Ovary (tissue), 3 donors: ENCODE measurements at regions not wholly inside any gene's neighbourhood (a gene's known extent, or its start where the extent isn't known, plus 50 kb on each side); places are given as distances from the start of the nearest gene placed in this dataset.

Source experiments
- EP300 ChIP-seq: sonication (generic); formaldehyde crosslinking; IDR thresholded peaks from one replicate; pipeline ENCODE4 v1.6.1; 2017; ENCODE audit warnings: antibody characterized with exemption
- POLR2A ChIP-seq: fragments of 450-650 bp; IDR thresholded peaks from one replicate; pipeline ENCODE4 v1.6.1; 2017; ENCODE audit warnings: antibody characterized with exemption, mild to moderate bottlenecking, moderate library complexity
- TF ChIP-seq, protein P1 (sequence below), 3 donors: fragments of 450-650 bp in 2 of 3; fragments of 200-600 bp in 1 of 3; IDR thresholded peaks; one replicate each; pipeline versions ENCODE4 v1.5.1 to v1.8.0; 2016 to 2022; ENCODE audit warnings: antibody characterized with exemption in 3 of 3, mild to moderate bottlenecking in 1 of 3
- donor health status: DM: no; HTN: no; CAD: no.

DNA sequence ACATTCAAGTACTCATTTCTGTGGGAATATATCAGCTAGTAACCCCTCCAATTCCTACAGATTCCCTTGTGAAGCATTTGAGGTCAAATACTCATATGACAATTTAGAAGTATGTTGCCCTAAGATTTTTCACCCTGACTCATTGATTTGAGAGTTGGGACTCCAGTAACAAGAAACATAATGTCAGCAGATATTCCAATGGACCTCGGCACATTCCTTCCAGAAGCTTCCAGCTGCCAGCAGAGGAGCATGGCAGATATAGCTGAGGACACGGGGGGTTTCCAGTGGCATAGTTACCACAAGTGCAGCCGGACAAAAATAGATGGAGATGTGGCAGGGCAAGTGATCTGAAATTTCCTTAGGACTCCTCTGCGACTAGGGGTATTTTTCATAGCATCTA is 101.9 kb upstream of the ARHGAP28 start:
- TF ChIP-seq, protein P1, sequence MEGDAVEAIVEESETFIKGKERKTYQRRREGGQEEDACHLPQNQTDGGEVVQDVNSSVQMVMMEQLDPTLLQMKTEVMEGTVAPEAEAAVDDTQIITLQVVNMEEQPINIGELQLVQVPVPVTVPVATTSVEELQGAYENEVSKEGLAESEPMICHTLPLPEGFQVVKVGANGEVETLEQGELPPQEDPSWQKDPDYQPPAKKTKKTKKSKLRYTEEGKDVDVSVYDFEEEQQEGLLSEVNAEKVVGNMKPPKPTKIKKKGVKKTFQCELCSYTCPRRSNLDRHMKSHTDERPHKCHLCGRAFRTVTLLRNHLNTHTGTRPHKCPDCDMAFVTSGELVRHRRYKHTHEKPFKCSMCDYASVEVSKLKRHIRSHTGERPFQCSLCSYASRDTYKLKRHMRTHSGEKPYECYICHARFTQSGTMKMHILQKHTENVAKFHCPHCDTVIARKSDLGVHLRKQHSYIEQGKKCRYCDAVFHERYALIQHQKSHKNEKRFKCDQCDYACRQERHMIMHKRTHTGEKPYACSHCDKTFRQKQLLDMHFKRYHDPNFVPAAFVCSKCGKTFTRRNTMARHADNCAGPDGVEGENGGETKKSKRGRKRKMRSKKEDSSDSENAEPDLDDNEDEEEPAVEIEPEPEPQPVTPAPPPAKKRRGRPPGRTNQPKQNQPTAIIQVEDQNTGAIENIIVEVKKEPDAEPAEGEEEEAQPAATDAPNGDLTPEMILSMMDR (IDR thresholded peaks at IDR 0.05), result no peak
- TF ChIP-seq POLR2A (no peak), EP300 (no peak)
